Mesendoderm (in vitro differentiated cells): ENCODE measurements at regions not wholly inside any gene's neighbourhood (a gene's known extent, or its start where the extent isn't known, plus 50 kb on each side); places are given as distances from the start of the nearest gene placed in this dataset.
A peak's percentile ranks its signal among the peaks of the same experiment; 100 is the strongest.

Experiments used
- DNase-seq: peaks from one replicate; pipeline ENCODE4 v3.0.0; 2013
- H2AK5ac ChIP-seq: 2 replicates; pipeline ENCODE4 v1.6.1; 2013; ENCODE audit warnings: low read length, inconsistent platforms
- H2BK120ac ChIP-seq: 2 replicates; pipeline ENCODE4 v1.6.1; 2013; ENCODE audit warnings: low read depth, mild to moderate bottlenecking, low read length, moderate library complexity, mixed read lengths
- H2BK15ac ChIP-seq: replicated peaks from 2 replicates; pipeline ENCODE4 v1.6.1; 2013; ENCODE audit warnings: low read depth, mild to moderate bottlenecking, moderate library complexity
- H2BK5ac ChIP-seq: 2 replicates; pipeline ENCODE4 v1.6.1; 2013; ENCODE audit warnings: low read length, inconsistent platforms
- H3K18ac ChIP-seq: 2 replicates; pipeline ENCODE4 v1.6.1; 2013; ENCODE audit warnings: mild to moderate bottlenecking, low read length, mixed read lengths
- H3K23ac ChIP-seq: one replicate; pipeline ENCODE4 v1.6.1; 2013; ENCODE audit warnings: low read length
- H3K27ac ChIP-seq: 2 replicates; pipeline ENCODE4 v1.5.1; 2013; ENCODE audit warnings: low read depth, mild to moderate bottlenecking, inconsistent platforms, low read length, moderate library complexity
- H3K27me3 ChIP-seq: 2 replicates; pipeline ENCODE4 v1.6.1; 2013; ENCODE audit warnings: low read length, control low read depth, mild to moderate bottlenecking, inconsistent platforms; ENCODE audit not compliant: insufficient read depth, poor library complexity
- H3K36me3 ChIP-seq: 2 replicates; pipeline ENCODE4 v1.6.1; 2013; ENCODE audit warnings: low read length, inconsistent platforms; ENCODE audit not compliant: control insufficient read depth, insufficient read depth
- H3K4ac ChIP-seq: one replicate; pipeline ENCODE4 v1.6.1; 2013; ENCODE audit warnings: low read depth, mild to moderate bottlenecking, low read length, moderate library complexity
- H3K4me1 ChIP-seq: 2 replicates; pipeline ENCODE4 v1.6.1; 2013; ENCODE audit warnings: low read depth, low read length, inconsistent platforms; ENCODE audit not compliant: control insufficient read depth
- H3K4me2 ChIP-seq: 2 replicates; pipeline ENCODE4 v1.6.1; 2013; ENCODE audit warnings: low read length
- H3K4me3 ChIP-seq: 2 replicates; pipeline ENCODE4 v1.5.1; 2013; ENCODE audit warnings: mild to moderate bottlenecking, low read length
- H3K56ac ChIP-seq: one replicate; pipeline ENCODE4 v1.6.1; 2013; ENCODE audit warnings: low read length
- H3K79me1 ChIP-seq: 2 replicates; pipeline ENCODE4 v1.6.1; 2013; ENCODE audit warnings: low read length, inconsistent platforms
- H3K79me2 ChIP-seq: 2 replicates; pipeline ENCODE4 v1.6.1; 2013; ENCODE audit warnings: mild to moderate bottlenecking, low read length; ENCODE audit not compliant: control insufficient read depth, insufficient read depth
- H3K9ac ChIP-seq: 2 replicates; pipeline ENCODE4 v1.6.1; 2013; ENCODE audit warnings: low read length, inconsistent platforms
- H4K5ac ChIP-seq: one replicate; pipeline ENCODE4 v1.6.1; 2013; ENCODE audit warnings: low read length
- H4K8ac ChIP-seq: one replicate; pipeline ENCODE4 v1.6.1; 2013; ENCODE audit warnings: low read depth, mild to moderate bottlenecking, control low read depth, low read length, moderate library complexity
- WGBS: extraction: QIAGEN DNeasy Blood & Tissue Kit; methylation state at CpG from one replicate; pipeline ENCODE4 v1.1.7; 2013; ENCODE audit warnings: low lambda C conversion rate, missing lambda C conversion rate; ENCODE audit not compliant: insufficient coverage; ENCODE audit errors: extremely low coverage; 5-methylcytosine and 5-hydroxymethylcytosine counted together

- H3K56ac ChIP-seq, result no peak overlapping the region
- H3K4me1 ChIP-seq, result no peaks in the 10 kb centered on the region
- no peak overlapping the region for H3K23ac ChIP-seq
- no peak overlapping the region for H2BK5ac ChIP-seq
- no peak overlapping the region for H4K8ac ChIP-seq
- H3K27me3 ChIP-seq, result no peaks in the 10 kb centered on the region
- no peak overlapping the region for H3K9ac ChIP-seq
- no peak overlapping the region for H3K4me3 ChIP-seq
- H2AK5ac ChIP-seq, result no peak overlapping the region
- no peak overlapping the region for H3K4me2 ChIP-seq
- no CpG with 5 or more reads among the region's 1 CpG for WGBS
- no peak overlapping the region for H3K4ac ChIP-seq
- no peaks in the 10 kb centered on the region for H3K79me2 ChIP-seq
- H2BK120ac ChIP-seq, result no peak overlapping the region
- H3K79me1 ChIP-seq, result no peaks in the 10 kb centered on the region
- H4K5ac ChIP-seq, result no peak overlapping the region
- no peaks in the 10 kb centered on the region for H3K36me3 ChIP-seq
- no peak for DNase-seq
- H3K18ac ChIP-seq, result no peak overlapping the region
- H3K27ac ChIP-seq, result no peak overlapping the region
- H2BK15ac ChIP-seq, result no peak overlapping the region
Observed at GRCh38 chr10:111724121-111724520, 459.4 kb downstream of the GPAM start.

- Histone ChIP-seq H3K4me2 (no peak overlapping the region), H3K9ac (no peak overlapping the region), H3K56ac (no peak overlapping the region), H2BK5ac (no peak overlapping the region), H3K79me1 (no peaks in the 10 kb centered on the region), H2BK15ac (no peak overlapping the region), H3K4me3 (no peak overlapping the region), H3K23ac (no peak overlapping the region), H3K4me1 (no peaks in the 10 kb centered on the region), H3K4ac (no peak overlapping the region), H3K36me3 (no peaks in the 10 kb centered on the region), H3K27ac (no peak overlapping the region), H3K27me3 (no peaks in the 10 kb centered on the region), H4K5ac (no peak overlapping the region), H2AK5ac (no peak overlapping the region), H2BK120ac (no peak overlapping the region), H4K8ac (no peak overlapping the region), H3K18ac (no peak overlapping the region), H3K79me2 (no peaks in the 10 kb centered on the region)
- DNase-seq, result no peak
Observed at GRCh38 chr10:111725050-111725449, 458.5 kb downstream of the GPAM start.

GRCh38 chr10:111732166-111732785 lies 451.3 kb downstream of the GPAM start:
- DNase-seq, result no peak
- Histone ChIP-seq H2BK15ac (no peak overlapping the region), H3K9ac (no peak overlapping the region), H3K79me2 (no peaks in the 10 kb centered on the region), H3K23ac (no peak overlapping the region), H3K4ac (no peak overlapping the region), H2AK5ac (no peak overlapping the region), H3K4me1 (no peaks in the 10 kb centered on the region), H4K8ac (no peak overlapping the region), H3K4me2 (no peak overlapping the region), H3K79me1 (no peaks in the 10 kb centered on the region), H2BK5ac (no peak overlapping the region), H3K56ac (no peak overlapping the region), H3K18ac (no peak overlapping the region), H3K27ac (no peak overlapping the region), H3K4me3 (no peak overlapping the region), H4K5ac (no peak overlapping the region), H3K27me3 (no peaks in the 10 kb centered on the region), H2BK120ac (no peak overlapping the region), H3K36me3 (no peaks in the 10 kb centered on the region)
- no CpG with 5 or more reads among the region's 1 CpG for WGBS

GRCh38 chr10:111739125-111739873 lies 444.3 kb downstream of the GPAM start:
- H3K4ac ChIP-seq, result no peak overlapping the region
- no peak overlapping the region for H3K27ac ChIP-seq
- H3K56ac ChIP-seq, result no peak overlapping the region
- no peak overlapping the region for H3K4me3 ChIP-seq
- DNase-seq, result peak; percentile 21
- no peak overlapping the region for H4K8ac ChIP-seq
- no peaks in the 10 kb centered on the region for H3K79me2 ChIP-seq
- H2BK120ac ChIP-seq, result no peak overlapping the region
- H3K27me3 ChIP-seq, result no peaks in the 10 kb centered on the region
- no peak overlapping the region for H4K5ac ChIP-seq
- H3K9ac ChIP-seq, result no peak overlapping the region
- H2BK5ac ChIP-seq, result no peak overlapping the region
- no peaks in the 10 kb centered on the region for H3K36me3 ChIP-seq
- no CpG with 5 or more reads among the region's 6 CpGs for WGBS
- H3K4me1 ChIP-seq, result no peaks in the 10 kb centered on the region
- no peak overlapping the region for H2BK15ac ChIP-seq
- H2AK5ac ChIP-seq, result no peak overlapping the region
- H3K4me2 ChIP-seq, result no peak overlapping the region
- no peak overlapping the region for H3K18ac ChIP-seq
- no peak overlapping the region for H3K23ac ChIP-seq
- no peaks in the 10 kb centered on the region for H3K79me1 ChIP-seq

- H3K27ac ChIP-seq, result no peak overlapping the region
- H3K36me3 ChIP-seq, result no peaks in the 10 kb centered on the region
- no peaks in the 10 kb centered on the region for H3K79me2 ChIP-seq
- H4K8ac ChIP-seq, result no peak overlapping the region
- no peak overlapping the region for H3K56ac ChIP-seq
- H3K79me1 ChIP-seq, result no peaks in the 10 kb centered on the region
- H3K4me3 ChIP-seq, result no peak overlapping the region
- H3K4me1 ChIP-seq, result no peaks in the 10 kb centered on the region
- H2AK5ac ChIP-seq, result no peak overlapping the region
- no peak overlapping the region for H2BK5ac ChIP-seq
- WGBS, result no CpG with 5 or more reads among the region's 1 CpG
- no peak overlapping the region for H3K4me2 ChIP-seq
- no peak overlapping the region for H4K5ac ChIP-seq
- H3K27me3 ChIP-seq, result no peaks in the 10 kb centered on the region
- no peak overlapping the region for H3K18ac ChIP-seq
- no peak overlapping the region for H2BK120ac ChIP-seq
- no peak overlapping the region for H2BK15ac ChIP-seq
- no peak overlapping the region for H3K4ac ChIP-seq
- H3K9ac ChIP-seq, result no peak overlapping the region
- H3K23ac ChIP-seq, result no peak overlapping the region
- no peak for DNase-seq
Observed at GRCh38 chr10:111739874-111740139, 443.8 kb downstream of the GPAM start.

GRCh38 chr10:111745982-111746381 lies 437.6 kb downstream of the GPAM start:
- Histone ChIP-seq H3K79me2 (no peaks in the 10 kb centered on the region), H3K9ac (no peak overlapping the region), H2BK120ac (no peak overlapping the region), H4K5ac (no peak overlapping the region), H3K4me1 (no peaks in the 10 kb centered on the region), H2AK5ac (no peak overlapping the region), H3K18ac (no peak overlapping the region), H3K79me1 (no peaks in the 10 kb centered on the region), H3K56ac (no peak overlapping the region), H3K27ac (no peak overlapping the region), H3K4ac (no peak overlapping the region), H3K4me2 (no peak overlapping the region), H2BK5ac (no peak overlapping the region), H3K27me3 (no peaks in the 10 kb centered on the region), H3K4me3 (no peak overlapping the region), H4K8ac (no peak overlapping the region), H3K23ac (no peak overlapping the region), H2BK15ac (no peak overlapping the region), H3K36me3 (no peaks in the 10 kb centered on the region)
- DNase-seq, result no peak
- WGBS, result no CpG with 5 or more reads among the region's 2 CpGs
